ENCODE measurements at regions not wholly inside any gene's neighbourhood (a gene's known extent, or its start where the extent isn't known, plus 50 kb on each side); places are given as distances from the start of the nearest gene placed in this dataset.

DNA sequence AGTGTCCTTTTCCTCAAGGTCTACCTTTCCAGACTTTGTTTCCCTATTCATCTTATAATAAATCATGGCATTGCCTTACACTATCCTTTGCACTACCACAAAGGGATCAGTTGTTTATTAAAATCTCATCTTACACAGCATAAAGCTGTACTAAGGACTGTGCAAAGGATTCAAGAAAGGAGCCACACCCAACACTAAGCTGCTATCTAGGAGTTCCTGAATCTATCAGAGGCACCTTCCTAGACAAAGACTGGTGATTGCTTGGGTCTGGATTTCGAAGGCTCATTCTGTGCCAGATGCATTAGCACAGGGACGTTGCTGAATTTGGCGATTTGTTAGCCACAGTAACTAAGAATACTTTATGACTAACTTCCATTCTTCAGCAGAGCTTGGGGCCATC is 412.0 kb downstream of the NUP35 start:
- TF ChIP-seq CEBPB (IDR thresholded peaks at IDR 0.05) (no peak), TCF12 (IDR thresholded peaks at IDR 0.05; ENCODE audit: low read depth) (no peak), EP300 (IDR thresholded peaks at IDR 0.05; ENCODE audit: borderline replicate concordance) (no peak), FOXM1 (IDR thresholded peaks at IDR 0.05; ENCODE audit: borderline replicate concordance, low read depth) (no peak), TAF1 (IDR thresholded peaks at IDR 0.05; ENCODE audit: low read depth) (no peak)
